Activated B cell treated with CpG ODN at 0.5 μM for 24 hours (primary cell): ENCODE measurements at regions not wholly inside any gene's neighbourhood (a gene's known extent, or its start where the extent isn't known, plus 50 kb on each side); places are given as distances from the start of the nearest gene placed in this dataset.
"Not testable (repeated sequence)": the region's sequence is repeated elsewhere in the genome, so short reads cannot be mapped to it uniquely, and the experiment has no call there.

Experiments used
- ATAC-seq: fragments of 200-7000 bp; cut with Tn5 transposase; one replicate; pipeline ENCODE4 v1.10.0; 2021; ENCODE audit warnings: low read depth, mild to moderate bottlenecking, moderate library complexity
- CTCF ChIA-PET: fragments of 350-600 bp; sonication (Branson Sonifier 250); formaldehyde crosslinking; loops from one replicate; lab custom pipeline; 2021; ENCODE audit warnings: antibody characterized with exemption; lab: Charles Lee
- POLR2A ChIA-PET: fragments of 350-600 bp; sonication (Branson Sonifier 250); formaldehyde crosslinking; loops from one replicate; lab custom pipeline; 2021; ENCODE audit warnings: antibody characterized with exemption; lab: Charles Lee
- DNase-seq: peaks from one replicate; pipeline ENCODE4 v3.0.0; 2022
- H3K27ac Mint-ChIP-seq: one replicate; pipeline ENCODE4 v1.8.0; 2020; ENCODE audit warnings: mixed read lengths
- H3K27me3 Mint-ChIP-seq: one replicate; pipeline ENCODE4 v1.8.0; 2021; ENCODE audit warnings: mixed read lengths
- H3K36me3 Mint-ChIP-seq: one replicate; pipeline ENCODE4 v1.8.0; 2021; ENCODE audit warnings: low read depth, mixed read lengths
- H3K4me1 Mint-ChIP-seq: one replicate; pipeline ENCODE4 v1.8.0; 2021; ENCODE audit warnings: mixed read lengths
- H3K4me3 Mint-ChIP-seq: one replicate; pipeline ENCODE4 v1.8.0; 2020; ENCODE audit warnings: mild to moderate bottlenecking, mixed read lengths
- H3K9me3 Mint-ChIP-seq: one replicate; pipeline ENCODE4 v1.8.0; 2020; ENCODE audit warnings: mixed read lengths
- intact Hi-C: fragments of 100-400 bp; cut with micrococcal nuclease; formaldehyde crosslinking; loops from one replicate; pipeline ENCODE4 v1.15.1; 2024
- TF ChIP-seq, protein P1 (sequence below): fragments of 200-600 bp; IDR thresholded peaks from one replicate; pipeline ENCODE4 v1.8.0; 2022; ENCODE audit warnings: antibody characterized with exemption, mild to moderate bottlenecking

- intact Hi-C loops = no loop called here
- Mint-ChIP-seq H3K27me3 (no peaks in the 10 kb centered on the region), H3K27ac (no peak overlapping the region), H3K4me3 (no peak overlapping the region), H3K9me3 (peaks cover 11% of the 10 kb centered on the region), H3K36me3 (no peaks in the 10 kb centered on the region), H3K4me1 (no peaks in the 10 kb centered on the region)
- ChIA-PET CTCF (no interaction called here), POLR2A (no interaction called here)
- ATAC-seq = no peak
- TF ChIP-seq, protein P1, sequence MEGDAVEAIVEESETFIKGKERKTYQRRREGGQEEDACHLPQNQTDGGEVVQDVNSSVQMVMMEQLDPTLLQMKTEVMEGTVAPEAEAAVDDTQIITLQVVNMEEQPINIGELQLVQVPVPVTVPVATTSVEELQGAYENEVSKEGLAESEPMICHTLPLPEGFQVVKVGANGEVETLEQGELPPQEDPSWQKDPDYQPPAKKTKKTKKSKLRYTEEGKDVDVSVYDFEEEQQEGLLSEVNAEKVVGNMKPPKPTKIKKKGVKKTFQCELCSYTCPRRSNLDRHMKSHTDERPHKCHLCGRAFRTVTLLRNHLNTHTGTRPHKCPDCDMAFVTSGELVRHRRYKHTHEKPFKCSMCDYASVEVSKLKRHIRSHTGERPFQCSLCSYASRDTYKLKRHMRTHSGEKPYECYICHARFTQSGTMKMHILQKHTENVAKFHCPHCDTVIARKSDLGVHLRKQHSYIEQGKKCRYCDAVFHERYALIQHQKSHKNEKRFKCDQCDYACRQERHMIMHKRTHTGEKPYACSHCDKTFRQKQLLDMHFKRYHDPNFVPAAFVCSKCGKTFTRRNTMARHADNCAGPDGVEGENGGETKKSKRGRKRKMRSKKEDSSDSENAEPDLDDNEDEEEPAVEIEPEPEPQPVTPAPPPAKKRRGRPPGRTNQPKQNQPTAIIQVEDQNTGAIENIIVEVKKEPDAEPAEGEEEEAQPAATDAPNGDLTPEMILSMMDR = no peak
- no peak for DNase-seq
Measured at GRCh38 chr16:52742608-52743170, 195.7 kb upstream of the TOX3 start.

- DNase-seq (no peak), ATAC-seq (no peak)
- no peak overlapping the region for H3K4me3 Mint-ChIP-seq
- no peaks in the 10 kb centered on the region for H3K27me3 Mint-ChIP-seq
- TF ChIP-seq, protein P1 = no peak
- H3K27ac Mint-ChIP-seq = no peak overlapping the region
- ChIA-PET POLR2A (no interaction called here), CTCF (no interaction called here)
- H3K9me3 Mint-ChIP-seq = peaks cover 11% of the 10 kb centered on the region
- intact Hi-C loops = no loop called here
- no peaks in the 10 kb centered on the region for H3K4me1 Mint-ChIP-seq
- H3K36me3 Mint-ChIP-seq = no peaks in the 10 kb centered on the region
Measured at GRCh38 chr16:52742052-52742451, 195.1 kb upstream of the TOX3 start.

DNA sequence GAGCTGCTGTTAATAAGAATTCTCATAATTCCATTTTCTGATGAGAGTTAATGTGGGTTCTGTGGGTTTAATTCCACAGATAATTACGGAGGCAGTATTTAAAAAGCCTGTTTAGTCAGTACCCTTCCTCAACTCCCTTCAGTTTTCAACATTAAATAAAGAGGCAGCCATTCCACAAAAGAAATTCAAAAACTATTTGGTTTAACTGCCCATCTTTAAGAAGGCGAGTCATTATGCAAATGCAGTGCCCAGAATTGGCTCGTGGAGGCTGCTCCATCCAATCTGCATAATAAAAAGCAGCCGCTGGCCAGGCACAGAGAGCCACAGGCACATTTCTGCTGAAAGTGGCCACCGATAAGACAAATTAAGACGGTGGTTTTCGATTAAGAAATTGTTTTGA is 194.4 kb upstream of the TOX3 start:
- no peaks in the 10 kb centered on the region for H3K4me1 Mint-ChIP-seq
- no peak overlapping the region for H3K4me3 Mint-ChIP-seq
- H3K27ac Mint-ChIP-seq = no peak overlapping the region
- intact Hi-C loops = no loop called here
- H3K27me3 Mint-ChIP-seq = no peaks in the 10 kb centered on the region
- POLR2A ChIA-PET = no interaction called here
- no peaks in the 10 kb centered on the region for H3K36me3 Mint-ChIP-seq
- TF ChIP-seq, protein P1 = no peak
- DNase-seq = no peak
- CTCF ChIA-PET = no interaction called here
- peaks cover 11% of the 10 kb centered on the region for H3K9me3 Mint-ChIP-seq
- ATAC-seq = no peak

- ChIA-PET CTCF (no interaction called here), POLR2A (no interaction called here)
- Mint-ChIP-seq H3K27me3 (no peaks in the 10 kb centered on the region), H3K27ac (no peak overlapping the region), H3K4me3 (no peak overlapping the region), H3K4me1 (no peaks in the 10 kb centered on the region), H3K9me3 (peaks cover 11% of the 10 kb centered on the region), H3K36me3 (no peaks in the 10 kb centered on the region)
- no peak for ATAC-seq
- DNase-seq = no peak
- TF ChIP-seq, protein P1 = no peak
- intact Hi-C loops = no loop called here
Measured at GRCh38 chr16:52740766-52741165, 193.8 kb upstream of the TOX3 start.

- H3K9me3 Mint-ChIP-seq = peaks cover 11% of the 10 kb centered on the region
- ChIA-PET POLR2A (no interaction called here), CTCF (no interaction called here)
- H3K4me1 Mint-ChIP-seq = no peaks in the 10 kb centered on the region
- no peak for ATAC-seq
- no peak overlapping the region for H3K4me3 Mint-ChIP-seq
- TF ChIP-seq, protein P1 = no peak
- no peak overlapping the region for H3K27ac Mint-ChIP-seq
- no peak for DNase-seq
- H3K36me3 Mint-ChIP-seq = no peaks in the 10 kb centered on the region
- no peaks in the 10 kb centered on the region for H3K27me3 Mint-ChIP-seq
- intact Hi-C loops = no loop called here
Measured at GRCh38 chr16:52740333-52740732, 193.4 kb upstream of the TOX3 start.

- H3K27me3 Mint-ChIP-seq, ATAC-seq, CTCF ChIA-PET, H3K4me1 Mint-ChIP-seq, intact Hi-C loops, DNase-seq, H3K36me3 Mint-ChIP-seq, POLR2A ChIA-PET, H3K4me3 Mint-ChIP-seq, H3K27ac Mint-ChIP-seq: not testable (repeated sequence)
- H3K9me3 Mint-ChIP-seq = peaks cover 11% of the 10 kb centered on the region
Measured at GRCh38 chr16:52738992-52739391, 192.0 kb upstream of the TOX3 start.
